Left hindlimb (tissue), 1 donor: ENCODE measurements at regions not wholly inside any gene's neighbourhood (a gene's known extent, or its start where the extent isn't known, plus 50 kb on each side); places are given as distances from the start of the nearest gene placed in this dataset.
A peak's percentile ranks its signal among the peaks of the same experiment; 100 is the strongest.

Experiments
- DNase-seq: peaks from one replicate; pipeline ENCODE4 v3.0.0-alpha.2; 2018

DNA sequence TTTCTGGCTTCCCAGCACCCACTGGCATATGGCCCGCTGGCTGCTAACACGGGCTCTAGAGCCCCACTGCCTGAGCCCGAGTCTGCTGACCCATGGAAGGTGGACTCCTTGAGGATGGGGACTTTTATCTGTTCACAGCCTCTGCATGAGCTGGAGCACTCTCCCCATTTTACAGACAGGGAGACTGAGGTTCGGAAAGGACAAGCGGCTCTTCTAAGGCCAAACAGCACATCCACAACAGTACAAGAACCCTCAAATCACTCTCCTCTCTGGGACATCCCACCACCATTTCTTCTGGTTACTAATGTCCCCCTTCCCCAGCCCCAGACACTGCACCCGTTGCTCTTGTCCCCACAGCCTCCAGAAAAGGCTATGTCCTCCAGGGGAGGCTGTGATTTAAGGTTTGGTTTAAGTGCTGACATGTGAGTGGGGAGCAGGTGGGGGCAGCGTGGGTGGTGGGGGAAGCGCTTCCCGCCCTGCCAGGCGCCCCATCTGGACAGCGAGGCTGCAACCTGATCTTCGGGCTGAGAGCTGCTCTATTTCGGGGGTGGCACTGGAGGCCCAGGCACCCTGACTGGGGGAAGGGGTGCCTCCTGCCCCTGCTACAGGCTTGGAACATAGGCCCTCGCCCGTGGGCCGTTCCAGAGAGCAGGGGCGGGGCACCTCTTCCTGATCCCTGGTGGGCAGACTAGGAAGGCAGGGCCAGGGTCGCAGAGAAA is 104.8 kb upstream of the WNT4 start:
- DNase-seq = no peak

DNA sequence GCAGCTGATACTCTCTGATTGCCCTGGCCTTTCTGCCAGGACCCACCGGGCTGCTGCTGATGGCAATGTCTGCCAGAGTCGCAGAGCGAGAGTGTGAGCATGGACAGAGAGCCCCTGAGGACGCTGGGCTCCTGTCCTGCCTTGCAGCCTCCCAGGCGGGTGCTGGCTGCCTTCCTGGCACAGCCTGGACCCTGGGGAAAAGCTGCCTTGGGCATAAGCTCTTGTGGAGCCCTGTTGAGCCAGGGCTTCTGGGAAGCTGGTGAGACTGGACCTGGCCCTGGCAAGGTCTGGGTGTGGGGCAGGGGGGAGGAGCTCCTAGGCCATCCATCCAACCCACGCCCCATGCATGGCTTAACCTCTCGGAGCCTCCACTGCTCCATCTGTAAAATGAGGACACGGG is 105.8 kb upstream of the WNT4 start:
- DNase-seq = no peak

GRCh38 chr1:22249928-22250680 is 107.2 kb upstream of the WNT4 start:
- no peak for DNase-seq

GRCh38 chr1:22250724-22251123 is 107.8 kb upstream of the WNT4 start:
- DNase-seq = peak; percentile 59

DNA sequence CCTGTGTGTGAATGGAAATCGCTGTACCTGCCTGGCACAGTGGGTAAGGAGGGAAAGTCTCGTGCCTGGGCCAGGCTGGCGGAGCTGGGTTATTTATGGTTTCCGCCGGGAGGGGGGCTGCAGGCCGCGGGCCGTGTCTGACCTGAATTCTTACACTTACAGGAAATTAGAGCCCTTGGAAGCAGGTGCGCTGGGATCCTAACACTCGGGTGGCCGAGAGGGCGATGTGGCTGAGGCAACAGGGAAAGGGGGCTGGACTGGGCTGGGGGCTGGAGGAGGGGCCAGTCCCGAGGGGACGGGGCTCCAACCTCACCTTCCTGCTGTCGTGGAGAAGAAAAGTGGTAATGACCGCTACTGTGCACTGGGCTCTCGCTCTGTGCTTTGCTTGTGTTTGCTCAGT is 109.4 kb upstream of the WNT4 start:
- DNase-seq = no peak

DNA sequence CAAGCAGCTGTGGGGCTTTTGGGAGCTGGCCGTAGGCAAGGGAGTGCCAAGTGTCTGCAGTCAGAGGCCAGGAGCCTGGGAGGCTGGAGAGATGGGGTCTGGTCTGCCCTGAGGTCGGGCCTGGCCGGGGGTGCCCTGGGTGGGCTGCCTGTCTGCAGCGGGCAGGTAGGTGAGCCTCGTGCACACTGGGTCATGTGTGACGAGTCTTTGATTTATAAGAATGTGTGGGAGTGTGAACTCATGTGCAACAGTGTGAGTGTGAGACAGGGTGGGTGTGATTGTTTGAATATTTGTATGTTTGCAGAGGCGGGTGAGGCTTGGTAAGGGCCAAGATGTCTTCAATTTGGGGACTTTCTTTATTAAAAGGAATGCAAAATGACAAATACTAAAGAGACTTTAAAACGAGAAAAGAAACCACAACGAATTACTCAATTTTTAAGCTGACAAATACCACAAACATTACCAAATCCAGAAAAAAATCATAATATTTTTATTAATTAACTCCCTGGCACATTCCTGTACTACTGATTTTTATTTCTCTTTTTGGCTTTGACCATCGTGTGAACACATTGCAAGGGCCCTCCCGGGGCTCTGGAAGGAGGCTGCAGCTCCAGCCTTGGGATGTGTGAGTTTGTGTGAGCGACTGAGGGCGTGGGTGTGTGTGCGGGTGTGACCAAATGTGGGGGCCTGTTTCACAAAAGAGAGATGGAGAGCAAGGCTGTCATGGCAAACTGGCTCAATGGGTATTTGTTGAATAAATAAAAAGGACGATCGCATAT is 110.3 kb upstream of the WNT4 start:
- no peak for DNase-seq

DNA sequence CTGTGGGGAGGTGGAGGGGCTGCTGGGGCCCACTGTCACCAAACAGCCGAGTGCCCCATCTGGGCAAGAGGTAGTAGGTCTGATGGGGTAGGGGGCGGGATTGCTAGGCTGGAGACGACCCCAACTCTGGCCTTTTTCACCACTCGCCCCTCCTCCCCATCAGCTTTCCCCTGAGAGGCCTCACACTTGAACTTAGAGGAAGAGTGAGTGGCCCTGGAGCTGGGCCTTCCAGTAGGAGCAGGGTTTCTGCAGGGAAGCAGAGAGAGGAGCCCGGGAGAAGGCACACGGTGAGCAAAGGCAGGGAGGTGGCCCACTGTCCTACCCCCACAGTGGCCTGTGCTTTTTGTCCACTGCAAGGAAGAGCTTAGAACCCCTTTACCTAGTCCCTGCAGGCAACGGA is 111.9 kb upstream of the WNT4 start:
- no peak for DNase-seq

- DNase-seq = no peak
Observed at GRCh38 chr1:22255341-22256212, 112.7 kb upstream of the WNT4 start.

DNA sequence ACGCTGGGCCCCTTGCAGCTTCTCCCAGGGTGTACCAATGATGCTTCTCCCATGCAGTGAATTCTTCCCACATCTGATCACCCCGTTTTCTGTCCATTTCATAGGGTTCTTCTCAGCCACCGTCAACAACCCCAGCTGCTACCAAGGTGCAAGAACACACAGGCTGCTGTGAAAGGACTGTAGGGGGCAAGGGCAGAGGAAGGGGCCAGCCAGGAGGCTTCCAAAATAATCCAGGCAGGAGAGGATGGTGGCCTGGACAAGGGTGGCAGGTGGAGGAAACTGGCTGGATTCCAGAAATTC is 113.3 kb upstream of the WNT4 start:
- no peak for DNase-seq

DNA sequence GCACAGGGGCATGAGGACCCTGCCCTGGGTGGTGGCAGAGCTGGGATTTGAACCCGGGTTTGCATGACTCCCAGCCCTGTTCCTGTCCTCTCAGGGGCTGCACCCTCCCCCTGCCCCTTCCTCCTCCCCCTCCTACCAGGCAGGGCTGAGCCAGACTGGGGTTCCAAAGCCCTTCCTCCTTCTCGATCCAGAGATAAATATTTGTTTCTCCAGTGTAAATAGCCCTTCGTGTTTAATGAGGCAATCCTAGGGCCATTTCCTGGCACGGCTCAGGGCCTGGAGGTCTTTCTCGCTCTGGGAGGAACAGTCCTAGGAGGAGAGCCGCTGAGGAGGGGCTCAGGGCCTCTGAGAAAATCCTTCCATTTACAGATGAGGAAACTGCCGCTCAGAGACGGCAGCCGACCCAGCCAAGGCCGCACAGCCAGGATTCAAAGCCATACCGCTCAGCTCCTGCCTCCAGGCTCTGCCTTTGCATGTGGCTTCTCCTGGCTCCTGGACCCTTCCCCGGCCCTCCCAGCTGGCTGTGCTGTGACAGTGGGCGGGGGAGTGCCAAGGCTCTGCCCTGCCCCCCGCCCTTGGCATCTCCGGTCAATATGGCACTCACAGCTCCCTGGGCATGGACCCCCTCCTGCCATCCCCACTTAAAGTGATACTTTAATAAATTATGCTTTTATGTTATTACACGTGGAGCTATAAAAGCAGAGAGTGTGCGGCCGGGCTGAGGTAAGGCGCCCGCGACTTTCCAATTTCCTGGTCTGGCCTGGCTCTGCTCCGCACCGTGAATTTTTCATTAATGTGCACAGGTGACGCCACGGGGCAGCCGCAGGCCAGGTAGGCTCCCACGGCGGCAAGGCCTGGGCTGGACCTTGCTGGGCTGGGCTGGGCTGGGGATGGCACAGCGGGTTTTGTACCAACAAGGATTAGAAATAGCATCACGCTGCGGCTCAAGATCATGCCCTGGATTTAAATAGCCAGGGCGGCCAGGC is 114.7 kb upstream of the WNT4 start:
- no peak for DNase-seq

DNA sequence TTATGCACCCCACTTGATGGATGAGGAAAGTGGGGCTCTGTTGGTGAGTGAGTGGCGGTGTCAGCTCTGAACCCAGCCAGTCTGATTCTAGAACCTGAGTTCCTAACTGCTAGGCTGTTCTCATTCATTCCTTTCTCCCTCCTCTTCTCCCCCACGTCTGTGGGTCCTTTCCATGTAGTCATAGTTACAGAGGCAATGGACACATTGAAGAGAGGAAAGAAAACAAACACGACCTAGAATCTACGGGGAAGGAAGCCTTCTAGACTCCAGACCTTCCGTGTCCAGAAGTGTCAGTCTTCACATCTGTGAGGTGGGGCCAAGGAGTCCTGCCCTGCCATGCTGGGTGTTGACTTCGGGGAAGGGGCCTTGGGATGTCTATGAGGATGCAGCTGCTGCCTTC is 115.8 kb upstream of the WNT4 start:
- no peak for DNase-seq

- DNase-seq = no peak
Observed at GRCh38 chr1:22259551-22260282, 116.8 kb upstream of the WNT4 start.

- DNase-seq = no peak
Observed at GRCh38 chr1:22260860-22261432, 118.0 kb upstream of the WNT4 start.

DNA sequence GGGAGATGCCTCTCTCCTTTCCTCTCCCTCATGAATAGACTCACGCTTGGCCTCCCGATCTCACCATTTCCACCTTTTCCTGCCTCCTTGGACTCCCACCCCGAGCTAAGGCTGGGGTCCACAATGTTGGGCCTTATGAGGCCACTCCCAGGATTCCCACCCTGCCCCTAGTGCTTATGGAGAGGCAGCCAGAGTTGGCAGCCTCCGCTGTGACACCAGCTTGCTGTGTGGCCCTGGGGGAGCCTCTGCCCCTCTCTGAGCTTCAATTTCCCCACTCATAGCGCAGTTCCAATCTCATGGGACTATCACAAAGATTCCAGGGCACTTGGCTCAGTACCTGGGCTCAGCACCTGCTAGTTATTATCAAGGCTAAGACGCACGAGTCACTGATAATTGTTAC is 118.7 kb upstream of the WNT4 start:
- DNase-seq = no peak

DNA sequence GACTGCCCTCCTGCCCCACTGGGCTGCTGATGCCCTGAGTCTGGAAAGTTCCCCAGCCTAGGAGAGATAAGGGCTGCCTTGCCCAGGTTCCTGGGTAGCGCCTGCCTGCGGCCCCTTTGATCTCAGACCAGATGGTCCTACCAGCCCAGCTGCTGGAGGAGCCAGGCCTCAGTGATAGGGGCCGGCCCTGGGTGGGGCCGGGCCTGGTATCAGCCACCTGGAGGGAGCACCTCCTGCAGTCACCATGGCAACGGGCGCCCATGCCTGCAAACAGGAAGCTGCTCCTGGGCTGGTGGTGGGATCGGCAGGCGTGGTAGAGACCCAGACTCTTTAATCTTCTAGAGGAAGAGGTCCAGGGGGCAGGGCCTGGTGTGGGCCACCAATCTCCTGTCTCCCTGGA is 119.7 kb upstream of the WNT4 start:
- no peak for DNase-seq

DNA sequence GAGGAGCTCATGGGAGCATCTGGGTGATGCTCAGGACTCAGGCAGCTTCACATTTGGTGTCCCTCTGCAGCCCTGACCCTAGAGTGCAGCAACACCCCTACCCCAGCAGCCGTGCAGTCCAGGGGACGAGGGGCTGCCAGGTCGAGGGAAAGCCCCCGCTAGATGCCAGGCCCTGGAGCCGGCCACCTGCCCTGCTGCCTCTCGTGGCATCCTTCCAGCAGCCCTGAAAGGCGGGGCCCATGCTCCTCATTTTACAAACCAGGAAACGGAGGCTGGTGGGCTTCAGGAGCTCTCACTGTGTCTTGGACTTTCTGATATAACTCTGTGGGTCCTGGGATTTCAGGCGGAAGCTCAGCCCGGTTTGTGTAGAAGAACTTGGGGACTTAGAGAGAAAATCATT is 120.5 kb upstream of the WNT4 start:
- no peak for DNase-seq

GRCh38 chr1:22264464-22265341 is 121.8 kb upstream of the WNT4 start:
- DNase-seq = no peak

DNA sequence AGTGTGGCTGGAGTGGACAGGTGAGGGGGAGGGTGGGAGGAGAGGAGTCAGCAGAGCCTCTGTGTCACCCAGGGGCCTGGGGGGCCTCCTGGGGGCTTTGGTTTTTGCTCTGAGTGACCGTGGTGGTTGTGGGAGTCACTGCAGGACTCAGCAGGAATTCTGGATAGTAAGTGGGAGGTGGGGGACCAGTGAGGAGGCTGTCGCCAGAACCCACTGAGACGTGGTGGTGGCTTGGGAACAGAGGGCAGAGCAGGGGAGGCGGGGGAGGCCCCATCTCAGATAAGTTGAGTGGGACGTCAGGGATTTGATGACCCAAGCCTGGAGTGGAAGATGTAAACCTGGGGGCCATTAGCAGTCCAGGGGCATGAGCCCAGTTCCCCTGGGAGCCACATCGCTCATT is 123.2 kb upstream of the WNT4 start:
- no peak for DNase-seq

DNA sequence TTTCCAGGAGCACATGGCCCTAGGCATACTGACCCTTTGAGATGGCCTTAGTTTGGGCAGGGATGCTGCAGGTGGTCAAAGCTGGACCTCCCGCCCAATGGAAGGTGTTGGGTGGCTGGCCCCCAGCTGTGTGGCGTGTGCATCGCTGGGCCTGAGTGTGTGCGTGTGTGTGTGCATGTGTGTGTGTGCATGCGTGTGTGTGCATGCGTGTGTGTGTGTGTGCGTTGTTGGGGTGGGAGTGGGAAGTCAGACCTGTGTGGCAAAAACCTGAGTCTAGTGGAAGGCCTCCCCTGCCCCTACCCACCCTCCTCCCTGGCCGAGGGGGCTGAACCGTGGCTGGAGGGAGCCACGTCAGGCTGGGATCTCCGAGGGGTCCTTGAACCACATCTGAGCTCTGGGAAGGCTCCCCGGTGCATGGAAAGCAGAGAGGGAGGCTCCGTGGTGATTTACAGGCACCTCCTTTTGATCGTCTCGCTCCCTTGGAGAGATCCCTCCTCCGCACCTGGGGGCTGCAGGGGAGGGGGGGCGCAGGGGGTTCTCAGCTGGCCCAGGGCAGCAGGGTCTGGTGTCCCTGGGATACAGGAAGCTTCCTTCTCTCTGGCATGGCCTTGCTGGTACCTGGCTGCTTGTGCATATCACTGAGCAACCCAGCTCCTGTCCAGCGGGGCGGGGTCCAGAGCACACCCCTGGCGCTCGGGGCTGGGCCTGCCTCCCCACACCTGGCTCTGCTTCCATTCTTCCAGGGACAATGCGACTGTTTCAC is 124.7 kb upstream of the WNT4 start:
- DNase-seq = no peak
